Hepatocyte (in vitro differentiated cells): ENCODE measurements at regions not wholly inside any gene's neighbourhood (a gene's known extent, or its start where the extent isn't known, plus 50 kb on each side); places are given as distances from the start of the nearest gene placed in this dataset.

Experiments used
- DNase-seq: peaks from one replicate; pipeline ENCODE4 v3.0.0-alpha.2; 2016; ENCODE audit warnings: low spot score
- H2AFZ ChIP-seq: fragments of 200-600 bp; sonication (generic); 2 replicates; pipeline ENCODE4 v1.6.0; 2016; ENCODE audit warnings: antibody characterized with exemption, mild to moderate bottlenecking
- H3K27ac ChIP-seq: fragments of 200-600 bp; sonication (generic); 2 replicates; pipeline ENCODE4 v1.5.1; 2016; ENCODE audit warnings: mild to moderate bottlenecking
- H3K27me3 ChIP-seq: fragments of 200-600 bp; sonication (generic); 2 replicates; pipeline ENCODE4 v1.6.1; 2016
- H3K36me3 ChIP-seq: fragments of 200-600 bp; sonication (generic); replicated peaks from 2 replicates; pipeline ENCODE4 v1.5.1; 2016; ENCODE audit warnings: low read depth; ENCODE audit not compliant: insufficient read depth
- H3K4me1 ChIP-seq: fragments of 200-600 bp; sonication (generic); 2 replicates; pipeline ENCODE4 v1.5.1; 2016; ENCODE audit warnings: mild to moderate bottlenecking, moderate library complexity; ENCODE audit not compliant: insufficient read depth
- H3K4me2 ChIP-seq: fragments of 200-600 bp; sonication (generic); 2 replicates; pipeline ENCODE4 v1.6.0; 2016
- H3K4me3 ChIP-seq: fragments of 200-600 bp; sonication (generic); 2 replicates; pipeline ENCODE4 v1.5.1; 2016; ENCODE audit warnings: mild to moderate bottlenecking
- H3K79me2 ChIP-seq: fragments of 200-600 bp; sonication (generic); 2 replicates; pipeline ENCODE4 v1.6.0; 2017; ENCODE audit warnings: mild to moderate bottlenecking
- H3K9me2 ChIP-seq: fragments of 200-600 bp; sonication (generic); replicated peaks from 2 replicates; pipeline ENCODE4 v1.6.0; 2017; ENCODE audit warnings: mild to moderate bottlenecking; ENCODE audit not compliant: insufficient read depth
- H3K9me3 ChIP-seq: fragments of 200-600 bp; sonication (generic); 2 replicates; pipeline ENCODE4 v1.5.1; 2016; ENCODE audit warnings: low read depth, mild to moderate bottlenecking
- H4K20me1 ChIP-seq: fragments of 200-600 bp; sonication (generic); 2 replicates; pipeline ENCODE4 v1.6.0; 2016; ENCODE audit warnings: mild to moderate bottlenecking; ENCODE audit not compliant: insufficient read depth, poor library complexity, severe bottlenecking
- CTCF ChIP-seq: fragments of 200-600 bp; sonication (generic); IDR thresholded peaks from 2 replicates; pipeline ENCODE4 v1.5.1; 2016; ENCODE audit warnings: antibody characterized with exemption, mild to moderate bottlenecking; ENCODE audit not compliant: poor library complexity
- EZH2 ChIP-seq: fragments of 200-600 bp; sonication (generic); IDR thresholded peaks from 2 replicates; pipeline ENCODE4 v1.6.1; 2016; ENCODE audit warnings: antibody characterized with exemption, mild to moderate bottlenecking, borderline replicate concordance
- EZH2phosphoT487 ChIP-seq: fragments of 200-600 bp; sonication (generic); IDR thresholded peaks from one replicate; pipeline ENCODE4 v1.6.1; 2018; ENCODE audit warnings: antibody characterized with exemption, mild to moderate bottlenecking, low read depth, moderate library complexity; ENCODE audit not compliant: unreplicated experiment, severe bottlenecking
- WGBS: methylation state at CpG from one replicate; pipeline ENCODE4 v1.1.6; 2016; ENCODE audit warnings: low lambda C conversion rate; ENCODE audit errors: missing lambda C conversion rate; 5-methylcytosine and 5-hydroxymethylcytosine counted together

- Histone ChIP-seq H3K9me2 (no peaks in the 10 kb centered on the region), H3K36me3 (no peaks in the 10 kb centered on the region), H3K9me3 (no peaks in the 10 kb centered on the region), H3K27me3 (no peaks in the 10 kb centered on the region), H4K20me1 (no peaks in the 10 kb centered on the region), H2AFZ (no peak overlapping the region), H3K27ac (no peak overlapping the region), H3K79me2 (no peaks in the 10 kb centered on the region), H3K4me2 (no peak overlapping the region), H3K4me1 (no peaks in the 10 kb centered on the region), H3K4me3 (no peak overlapping the region)
- 99% methylated on average over 2 of the region's 2 CpGs for WGBS
- no peak for DNase-seq
- TF ChIP-seq EZH2phosphoT487 (no peak), CTCF (no peak), EZH2 (no peak)
Observed at GRCh38 chr5:36519881-36520280, 86.5 kb upstream of the SLC1A3 start.

GRCh38 chr5:36521219-36521618, 85.2 kb upstream of the SLC1A3 start:
- TF ChIP-seq EZH2phosphoT487 (no peak), EZH2 (no peak), CTCF (no peak)
- 100% methylated on average over 1 of the region's 1 CpG for WGBS

GRCh38 chr5:36521838-36522745, 84.3 kb upstream of the SLC1A3 start:
- Histone ChIP-seq H2AFZ (no peak overlapping the region), H3K4me3 (no peak overlapping the region), H3K4me2 (no peak overlapping the region), H4K20me1 (no peaks in the 10 kb centered on the region), H3K4me1 (no peaks in the 10 kb centered on the region), H3K36me3 (no peaks in the 10 kb centered on the region), H3K9me2 (no peaks in the 10 kb centered on the region), H3K27me3 (no peaks in the 10 kb centered on the region), H3K9me3 (no peaks in the 10 kb centered on the region), H3K79me2 (no peaks in the 10 kb centered on the region), H3K27ac (no peak overlapping the region)
- TF ChIP-seq EZH2phosphoT487 (no peak), EZH2 (no peak), CTCF (no peak)
- no peak for DNase-seq
- 82% methylated on average over 10 of the region's 10 CpGs for WGBS

More at GRCh38 chr5:36521219-36521618, 85.2 kb upstream of the SLC1A3 start:
- H3K4me3 ChIP-seq: no peak overlapping the region
- no peaks in the 10 kb centered on the region for H3K79me2 ChIP-seq
- H3K4me2 ChIP-seq: no peak overlapping the region
- no peaks in the 10 kb centered on the region for H3K36me3 ChIP-seq
- DNase-seq: no peak
- no peaks in the 10 kb centered on the region for H3K27me3 ChIP-seq
- H3K4me1 ChIP-seq: no peaks in the 10 kb centered on the region
- H3K27ac ChIP-seq: no peak overlapping the region
- H3K9me3 ChIP-seq: no peaks in the 10 kb centered on the region
- H4K20me1 ChIP-seq: no peaks in the 10 kb centered on the region
- H2AFZ ChIP-seq: no peak overlapping the region
- H3K9me2 ChIP-seq: no peaks in the 10 kb centered on the region
